Activated CD8-positive, alpha-beta T cell treated with anti-CD3 and anti-CD28 coated beads, Interleukin-2, amount 10 ng/mL, durations not matched to agents 7 days and 5 days (primary cell): ENCODE measurements at regions not wholly inside any gene's neighbourhood (a gene's known extent, or its start where the extent isn't known, plus 50 kb on each side); places are given as distances from the start of the nearest gene placed in this dataset.
"Not testable (repeated sequence)": the region's sequence is repeated elsewhere in the genome, so short reads cannot be mapped to it uniquely, and the experiment has no call there.

Source experiments
- ATAC-seq: fragments of 150-1000 bp; cut with Tn5 transposase; one replicate; pipeline ENCODE4 v1.10.0; 2021; ENCODE audit warnings: moderate library complexity
- CTCF ChIA-PET: fragments of 350-600 bp; sonication (Branson Sonifier 250); formaldehyde crosslinking; loops from one replicate; lab custom pipeline; 2021; ENCODE audit warnings: antibody characterized with exemption; lab: Charles Lee
- POLR2A ChIA-PET: fragments of 350-600 bp; sonication (Branson Sonifier 250); formaldehyde crosslinking; loops from one replicate; lab custom pipeline; 2021; ENCODE audit warnings: antibody characterized with exemption; lab: Charles Lee
- DNase-seq: peaks from one replicate; pipeline ENCODE4 v3.0.0-alpha.2; 2020
- H3K27ac Mint-ChIP-seq: one replicate; pipeline ENCODE4 v1.8.0; 2021; ENCODE audit warnings: mild to moderate bottlenecking, mixed read lengths
- H3K27me3 Mint-ChIP-seq: one replicate; pipeline ENCODE4 v1.8.0; 2021; ENCODE audit warnings: low read depth, mixed read lengths
- H3K36me3 Mint-ChIP-seq: one replicate; pipeline ENCODE4 v1.8.0; 2021; ENCODE audit warnings: low read depth, mixed read lengths
- H3K4me1 Mint-ChIP-seq: one replicate; pipeline ENCODE4 v1.8.0; 2021; ENCODE audit warnings: low read depth, mixed read lengths
- H3K4me3 Mint-ChIP-seq: one replicate; pipeline ENCODE4 v1.8.0; 2021; ENCODE audit warnings: mild to moderate bottlenecking, mixed read lengths
- H3K9me3 Mint-ChIP-seq: one replicate; pipeline ENCODE4 v1.8.0; 2022; ENCODE audit warnings: mixed read lengths; ENCODE audit not compliant: insufficient read depth

DNA sequence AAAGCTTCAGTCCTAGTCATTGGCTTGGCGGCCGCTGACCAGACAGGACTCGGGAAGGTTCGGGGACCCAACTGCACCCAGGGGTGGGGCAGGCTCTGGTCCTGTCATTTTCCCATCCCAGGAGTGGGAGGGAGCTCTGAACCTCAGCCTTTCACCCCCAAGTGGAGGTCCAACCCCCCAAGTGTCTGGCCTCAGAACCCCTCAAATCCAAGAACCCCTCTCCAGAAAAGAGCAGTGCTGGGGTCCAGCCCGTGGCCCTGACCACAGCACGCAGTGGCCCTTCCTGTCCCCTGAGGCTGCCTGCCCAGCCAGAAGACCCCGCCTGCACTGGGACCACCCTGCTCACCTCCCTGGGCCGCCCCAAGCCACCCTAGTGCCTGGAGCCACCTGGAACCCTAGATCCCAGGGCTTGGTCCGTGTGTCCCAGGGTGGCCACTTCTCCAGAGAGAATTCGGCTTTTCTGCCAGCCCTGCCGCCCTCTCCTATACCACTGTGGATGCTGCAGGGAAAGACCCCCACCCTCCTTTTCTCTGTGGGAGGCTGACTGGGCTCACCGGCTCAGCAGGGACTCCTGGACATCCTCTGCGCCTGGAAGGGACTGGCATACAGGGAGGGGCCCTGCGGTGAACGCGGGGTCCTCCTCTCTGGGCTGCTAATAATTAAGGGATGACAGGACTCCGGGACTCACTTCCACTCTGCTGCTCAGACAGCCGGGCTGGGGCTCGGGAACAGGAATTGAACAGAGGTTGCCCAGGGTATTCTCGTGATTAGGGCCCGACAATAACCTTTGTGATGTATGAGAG, 326.9 kb upstream of the SFSWAP start:
- POLR2A ChIA-PET, result no interaction called here
- Mint-ChIP-seq H3K36me3 (no peaks in the 10 kb centered on the region), H3K27ac (no peak overlapping the region), H3K4me3 (no peak overlapping the region), H3K27me3 (no peaks in the 10 kb centered on the region), H3K4me1 (no peaks in the 10 kb centered on the region), H3K9me3 (no peaks in the 10 kb centered on the region)
- no peak for ATAC-seq
- no peak for DNase-seq
- CTCF ChIA-PET, result no interaction called here

DNA sequence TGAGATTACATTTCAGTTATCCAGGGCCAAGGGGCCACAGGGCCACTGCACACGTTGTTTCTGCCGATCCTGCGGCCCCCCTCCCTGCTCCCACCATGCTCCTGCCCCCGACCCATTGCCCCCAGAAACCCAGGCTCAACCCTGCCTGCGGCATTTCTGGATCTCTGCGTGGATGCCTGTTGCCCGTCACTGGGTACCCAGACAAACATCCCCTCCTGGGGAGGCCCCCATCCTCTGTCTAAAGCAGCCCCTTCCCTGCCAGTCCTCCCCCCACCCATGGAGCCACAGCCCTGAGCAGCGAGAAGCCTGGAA, 326.4 kb upstream of the SFSWAP start:
- DNase-seq, result no peak
- CTCF ChIA-PET, result no interaction called here
- no peak overlapping the region for H3K4me3 Mint-ChIP-seq
- H3K27ac Mint-ChIP-seq, result no peak overlapping the region
- POLR2A ChIA-PET, result no interaction called here
- no peak for ATAC-seq
- H3K4me1 Mint-ChIP-seq, result no peaks in the 10 kb centered on the region
- H3K36me3 Mint-ChIP-seq, result no peaks in the 10 kb centered on the region
- H3K9me3 Mint-ChIP-seq, result no peaks in the 10 kb centered on the region
- H3K27me3 Mint-ChIP-seq, result no peaks in the 10 kb centered on the region

DNA sequence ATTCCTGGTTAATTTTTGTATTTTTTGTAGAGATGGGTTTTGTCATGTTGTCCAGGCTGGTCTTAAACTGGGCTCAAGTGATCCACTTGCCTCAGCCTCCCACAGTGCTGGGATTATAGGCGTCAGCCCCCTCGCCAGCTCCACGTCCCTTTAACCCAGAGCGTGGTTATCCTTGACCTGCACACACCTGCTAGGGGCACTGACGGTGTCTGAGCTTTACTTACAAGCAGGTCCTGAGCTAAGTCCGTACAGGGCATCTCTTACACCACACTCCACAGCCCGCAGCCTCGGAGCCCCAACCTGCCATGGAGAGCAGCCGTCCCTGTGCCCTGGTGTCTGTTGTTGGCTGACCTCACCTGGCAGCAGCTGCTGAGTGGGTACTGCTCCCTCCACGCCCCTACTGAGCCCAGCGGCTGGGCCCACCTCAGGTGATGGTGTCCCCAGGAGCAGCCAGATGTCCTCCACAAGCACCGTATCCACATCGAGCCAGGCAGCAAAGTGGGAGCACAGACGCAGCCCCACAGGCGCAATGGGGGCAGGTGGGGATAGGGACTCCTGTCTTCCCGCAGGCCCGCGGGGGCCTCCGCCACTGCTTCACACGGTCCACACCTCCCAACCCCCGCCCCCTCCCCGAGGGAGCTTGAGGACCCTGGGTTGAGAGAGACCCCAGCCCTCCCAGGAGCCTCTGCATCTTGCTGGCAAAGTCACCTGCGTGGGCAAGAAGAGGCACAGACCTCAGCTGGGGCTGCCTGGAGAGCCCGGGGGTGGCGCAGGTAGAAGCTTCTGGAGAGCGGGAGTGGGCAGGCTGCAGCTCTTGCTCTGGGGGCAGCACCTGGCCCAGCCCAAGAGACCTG, 325.4 kb upstream of the SFSWAP start:
- no peak for DNase-seq
- Mint-ChIP-seq H3K4me1 (no peaks in the 10 kb centered on the region), H3K27me3 (no peaks in the 10 kb centered on the region), H3K36me3 (no peaks in the 10 kb centered on the region), H3K9me3 (no peaks in the 10 kb centered on the region), H3K27ac (no peak overlapping the region), H3K4me3 (no peak overlapping the region)
- no peak for ATAC-seq
- CTCF ChIA-PET, result no interaction called here
- POLR2A ChIA-PET, result no interaction called here

DNA sequence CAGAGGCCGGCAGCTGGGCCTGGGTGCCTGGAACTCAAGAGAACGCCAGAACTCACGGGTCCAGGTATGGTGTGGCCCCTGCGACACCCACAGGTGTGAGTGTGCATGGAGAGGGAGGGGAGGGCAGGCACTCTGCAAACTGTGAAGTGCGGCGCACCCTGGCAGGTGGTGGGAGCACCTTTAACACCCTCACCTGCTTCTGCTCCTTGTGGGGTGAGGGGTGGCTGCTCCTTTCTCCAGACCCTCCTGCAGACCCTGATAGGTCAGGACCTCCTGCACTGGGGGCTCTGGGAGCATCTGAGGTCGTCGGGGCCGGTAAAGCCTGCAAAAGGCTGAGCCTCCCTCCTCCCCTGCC, 324.7 kb upstream of the SFSWAP start:
- POLR2A ChIA-PET, result no interaction called here
- H3K27ac Mint-ChIP-seq, result no peak overlapping the region
- H3K4me1 Mint-ChIP-seq, result no peaks in the 10 kb centered on the region
- ATAC-seq (no peak), DNase-seq (no peak)
- CTCF ChIA-PET, result no interaction called here
- no peaks in the 10 kb centered on the region for H3K36me3 Mint-ChIP-seq
- H3K27me3 Mint-ChIP-seq, result no peaks in the 10 kb centered on the region
- no peaks in the 10 kb centered on the region for H3K9me3 Mint-ChIP-seq
- H3K4me3 Mint-ChIP-seq, result no peak overlapping the region

DNA sequence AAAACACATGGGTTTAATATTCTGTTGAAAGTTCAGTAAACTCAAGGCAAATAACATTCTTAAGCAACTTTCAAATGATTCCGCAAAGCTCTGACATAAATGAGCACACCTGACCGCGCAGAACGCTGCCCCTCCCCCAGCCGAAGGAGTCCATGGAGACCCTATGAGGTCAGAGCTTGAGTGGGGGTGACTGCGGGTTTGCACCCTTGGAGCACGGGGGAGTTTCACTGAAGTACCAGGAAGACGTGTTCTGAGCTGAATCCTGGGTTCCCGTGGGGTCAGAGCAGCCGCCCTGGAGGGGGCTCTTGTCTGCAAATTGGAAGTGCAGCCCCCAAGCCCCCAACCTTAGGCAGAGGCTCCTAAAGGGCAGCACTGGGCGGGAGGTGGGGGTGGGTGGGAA, 324.1 kb upstream of the SFSWAP start:
- Mint-ChIP-seq H3K27me3 (no peaks in the 10 kb centered on the region), H3K4me1 (no peaks in the 10 kb centered on the region), H3K4me3 (no peak overlapping the region), H3K9me3 (no peaks in the 10 kb centered on the region), H3K36me3 (no peaks in the 10 kb centered on the region), H3K27ac (no peak overlapping the region)
- POLR2A ChIA-PET, result no interaction called here
- DNase-seq (no peak), ATAC-seq (no peak)
- CTCF ChIA-PET, result no interaction called here

DNA sequence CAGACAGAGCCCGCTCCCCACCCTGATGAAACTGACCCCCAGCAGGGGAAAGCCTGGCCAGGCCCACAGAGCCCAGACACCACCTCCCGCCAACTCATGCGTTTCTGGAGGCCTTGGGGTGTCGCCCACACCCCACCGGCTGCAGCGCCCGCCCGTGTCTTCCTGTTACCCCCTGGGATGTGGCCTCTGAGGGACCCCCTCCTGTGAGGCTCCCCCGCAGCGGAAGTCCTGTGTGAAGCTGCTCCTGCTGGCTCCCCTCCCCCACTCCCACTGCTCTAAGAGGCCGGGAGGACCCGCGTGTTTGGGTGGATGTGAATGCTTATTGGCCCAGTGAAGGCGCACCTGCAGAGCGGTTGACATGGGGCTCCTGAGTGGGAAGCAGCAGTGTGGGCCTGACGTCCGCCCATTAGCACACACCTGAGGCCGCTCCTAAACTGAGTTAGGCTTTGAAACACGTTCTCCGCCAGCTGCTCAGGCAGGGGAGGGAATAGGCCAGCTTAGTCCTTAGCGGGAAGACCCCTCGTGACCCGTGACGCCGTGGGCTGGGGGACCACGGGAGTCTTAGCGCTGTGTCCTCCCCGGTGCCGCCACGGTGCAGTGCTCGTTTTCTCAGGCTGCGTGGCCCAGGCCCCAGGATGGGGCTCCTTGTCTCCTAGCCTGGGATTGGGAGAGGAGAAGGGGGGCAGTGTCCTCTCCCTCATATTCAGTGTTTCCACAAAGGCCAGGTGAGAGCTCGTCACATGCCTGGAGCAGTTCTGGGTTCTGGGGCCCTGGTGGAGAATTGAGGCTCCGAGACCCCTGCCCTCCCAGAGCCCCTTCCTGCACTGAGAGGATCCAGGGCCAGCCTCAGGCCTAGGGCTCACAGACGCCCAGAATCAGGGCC, 323.4 kb upstream of the SFSWAP start:
- no peak for ATAC-seq
- Mint-ChIP-seq H3K27me3 (no peaks in the 10 kb centered on the region), H3K36me3 (no peaks in the 10 kb centered on the region), H3K27ac (no peak overlapping the region), H3K4me3 (no peak overlapping the region), H3K9me3 (no peaks in the 10 kb centered on the region), H3K4me1 (no peaks in the 10 kb centered on the region)
- no peak for DNase-seq
- POLR2A ChIA-PET, result no interaction called here
- CTCF ChIA-PET, result no interaction called here

DNA sequence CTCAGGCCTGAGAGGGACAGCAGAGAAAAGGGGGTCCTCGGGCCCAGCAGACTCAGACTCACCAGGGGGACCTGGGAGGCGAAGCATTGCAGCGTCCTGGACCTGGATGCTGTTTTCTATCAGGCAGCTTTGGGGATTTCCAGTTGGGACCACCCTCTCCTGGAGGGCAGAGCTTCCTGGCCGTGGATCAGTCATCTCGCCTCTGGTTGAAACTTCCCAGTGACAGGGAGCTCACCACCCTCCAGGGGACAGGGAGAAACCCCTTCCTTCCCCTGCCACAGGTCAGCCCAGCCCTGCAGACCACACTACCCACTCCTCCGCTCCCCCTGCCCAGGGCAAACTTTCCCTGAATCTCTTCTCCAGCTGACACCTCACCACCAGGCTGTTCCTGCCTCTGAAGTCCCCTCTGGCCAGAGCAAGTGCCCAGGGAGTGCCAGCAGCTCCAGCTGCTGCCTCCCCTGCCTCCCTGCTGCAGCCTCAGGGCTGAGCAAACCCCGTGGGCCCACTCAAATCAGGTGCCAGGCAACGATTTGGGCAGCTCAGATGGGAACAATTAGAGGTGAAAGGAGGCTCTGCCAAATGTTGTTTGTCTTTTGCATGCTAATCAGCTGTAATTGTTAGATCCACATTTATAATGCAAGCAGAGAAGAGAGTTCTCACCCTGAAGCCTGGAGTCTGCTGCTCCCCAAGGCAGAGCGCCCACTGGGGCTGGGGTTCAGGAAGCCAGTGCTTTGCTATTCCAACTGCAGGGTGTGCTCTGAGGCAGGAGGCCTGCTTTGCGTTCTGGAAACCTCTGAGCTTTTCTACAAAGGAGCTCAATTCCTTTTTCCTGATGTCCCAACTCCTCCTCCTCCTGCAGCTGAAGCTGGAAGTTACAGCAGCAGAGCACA, 322.5 kb upstream of the SFSWAP start:
- H3K36me3 Mint-ChIP-seq, H3K27me3 Mint-ChIP-seq, ATAC-seq, H3K4me3 Mint-ChIP-seq, H3K9me3 Mint-ChIP-seq, H3K4me1 Mint-ChIP-seq, DNase-seq, POLR2A ChIA-PET, H3K27ac Mint-ChIP-seq, CTCF ChIA-PET: not testable (repeated sequence)

DNA sequence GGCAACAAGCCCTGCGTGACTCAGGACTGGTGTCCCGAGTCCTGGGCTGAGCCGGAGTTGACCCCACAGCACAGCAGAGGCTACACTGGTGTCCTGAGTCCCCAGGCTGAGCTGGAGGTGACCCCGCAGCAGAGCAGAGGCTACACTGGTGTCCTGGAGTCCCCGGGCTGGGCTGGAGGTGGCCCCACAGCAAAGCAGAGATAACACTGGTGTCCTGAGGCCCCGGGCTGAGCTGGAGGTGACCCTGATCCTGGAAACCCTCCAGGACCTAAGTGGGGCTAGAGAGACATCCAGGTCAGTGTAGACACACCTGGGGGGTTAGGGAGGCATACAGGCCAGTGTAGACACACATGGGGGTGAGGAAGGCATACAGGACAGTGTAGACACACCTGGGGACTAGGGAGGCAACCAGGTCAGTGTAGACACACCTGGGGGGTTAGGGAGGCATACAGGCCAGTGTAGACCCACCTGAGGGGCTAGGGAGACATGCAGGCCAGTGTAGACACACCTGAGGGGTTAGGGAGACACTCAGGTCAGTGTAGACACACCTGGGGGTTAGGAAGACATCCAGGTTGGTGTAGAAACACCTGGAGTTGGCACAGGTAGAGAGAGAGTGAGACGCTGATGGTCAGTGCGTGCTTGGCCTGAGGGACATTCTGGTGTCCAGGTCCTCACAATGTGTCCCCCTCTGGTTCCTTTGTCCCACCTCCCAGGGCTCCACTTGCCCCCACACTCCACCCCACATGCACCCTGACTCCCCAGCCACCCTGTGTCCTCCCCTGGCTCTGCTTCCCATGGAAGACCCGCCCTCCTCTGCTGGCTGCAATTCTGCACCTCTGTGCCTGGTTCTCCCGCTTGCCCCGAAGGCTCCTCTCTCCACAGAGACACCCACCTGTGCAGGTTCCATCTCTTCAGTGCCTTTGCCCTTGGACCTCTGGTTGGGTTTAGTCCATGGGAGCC, 321.6 kb upstream of the SFSWAP start:
- H3K9me3 Mint-ChIP-seq, result no peaks in the 10 kb centered on the region
- DNase-seq (no peak), ATAC-seq (no peak)
- no peaks in the 10 kb centered on the region for H3K4me1 Mint-ChIP-seq
- no peaks in the 10 kb centered on the region for H3K27me3 Mint-ChIP-seq
- CTCF ChIA-PET, result no interaction called here
- H3K4me3 Mint-ChIP-seq, result no peak overlapping the region
- H3K27ac Mint-ChIP-seq, result no peak overlapping the region
- H3K36me3 Mint-ChIP-seq, result no peaks in the 10 kb centered on the region
- POLR2A ChIA-PET, result no interaction called here

DNA sequence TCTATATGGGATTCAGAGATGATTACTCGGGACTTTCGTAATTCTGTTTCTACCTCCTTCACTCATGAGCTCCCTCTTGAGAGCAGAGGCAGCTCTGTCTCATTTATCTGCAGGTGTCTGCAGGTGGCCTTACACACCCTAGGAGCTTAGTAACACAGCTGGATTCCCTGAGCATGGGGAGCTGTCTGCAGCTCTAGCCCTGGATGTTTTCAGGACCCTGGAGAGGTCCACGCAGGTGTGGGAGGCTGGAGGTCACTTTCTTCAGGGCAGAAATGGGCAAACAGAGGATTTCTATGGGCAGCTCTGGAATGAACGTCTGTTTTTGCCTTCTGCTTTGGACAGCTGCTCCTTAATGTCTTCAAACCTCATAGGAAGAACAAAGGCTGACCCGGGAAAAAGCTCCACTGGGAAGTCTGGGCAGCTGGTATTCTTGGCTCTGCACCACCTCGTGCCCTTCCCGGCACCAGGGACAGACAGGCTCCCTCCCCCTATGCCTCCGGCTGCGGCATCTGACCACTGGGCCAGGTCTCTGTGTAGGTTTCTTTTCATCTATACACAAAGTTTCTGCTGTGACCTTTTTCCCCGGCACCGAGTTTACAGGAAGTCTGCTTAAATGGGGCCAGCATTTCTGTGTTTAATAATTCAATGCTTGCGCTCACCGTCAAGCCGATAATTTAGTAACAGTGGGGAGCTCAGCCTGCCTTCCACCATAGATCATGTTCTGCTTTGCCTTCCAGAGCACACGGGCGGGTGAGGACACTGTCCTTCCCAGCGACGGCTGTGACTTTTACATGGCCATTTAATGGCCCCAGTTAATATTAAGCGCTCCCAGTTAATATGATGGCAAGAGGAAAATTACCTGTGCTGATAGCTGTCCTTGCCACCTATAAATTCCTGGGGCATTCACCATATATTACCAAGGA, 320.2 kb upstream of the SFSWAP start:
- DNase-seq (peak; percentile 30), ATAC-seq (no peak)
- no peaks in the 10 kb centered on the region for H3K36me3 Mint-ChIP-seq
- CTCF ChIA-PET, result no interaction called here
- POLR2A ChIA-PET, result no interaction called here
- H3K4me3 Mint-ChIP-seq, result no peak overlapping the region
- H3K27me3 Mint-ChIP-seq, result no peaks in the 10 kb centered on the region
- no peak overlapping the region for H3K27ac Mint-ChIP-seq
- H3K9me3 Mint-ChIP-seq, result no peaks in the 10 kb centered on the region
- H3K4me1 Mint-ChIP-seq, result no peaks in the 10 kb centered on the region

DNA sequence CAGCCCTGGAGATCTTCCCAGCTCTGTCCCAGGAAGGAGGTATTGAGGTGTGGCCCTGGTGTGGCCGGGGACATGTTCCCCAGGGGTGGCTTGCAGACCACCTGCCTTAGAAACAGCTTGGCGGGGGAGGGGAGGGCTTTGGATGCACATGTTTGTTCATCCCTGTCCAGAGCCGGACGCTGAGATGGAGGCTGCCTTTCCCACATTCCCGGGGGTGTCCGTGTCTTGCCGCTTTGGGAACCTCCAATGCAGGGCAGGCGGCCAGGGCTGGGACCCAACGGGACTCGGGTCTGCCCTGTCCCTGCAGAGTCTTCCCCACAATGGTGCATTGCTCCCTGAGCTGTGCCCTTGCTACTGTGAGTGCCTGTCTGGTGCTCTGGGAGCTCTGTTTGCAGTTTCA, 319.5 kb upstream of the SFSWAP start:
- no peak overlapping the region for H3K27ac Mint-ChIP-seq
- H3K4me3 Mint-ChIP-seq, result no peak overlapping the region
- no peaks in the 10 kb centered on the region for H3K9me3 Mint-ChIP-seq
- ChIA-PET POLR2A (no interaction called here), CTCF (no interaction called here)
- H3K36me3 Mint-ChIP-seq, result no peaks in the 10 kb centered on the region
- no peaks in the 10 kb centered on the region for H3K27me3 Mint-ChIP-seq
- ATAC-seq (no peak), DNase-seq (no peak)
- no peaks in the 10 kb centered on the region for H3K4me1 Mint-ChIP-seq
